ENCODE measurements at regions not wholly inside any gene's neighbourhood (a gene's known extent, or its start where the extent isn't known, plus 50 kb on each side); places are given as distances from the start of the nearest gene placed in this dataset.
"Not testable (repeated sequence)": the region's sequence is repeated elsewhere in the genome, so short reads cannot be mapped to it uniquely, and the experiment has no call there.

DNA sequence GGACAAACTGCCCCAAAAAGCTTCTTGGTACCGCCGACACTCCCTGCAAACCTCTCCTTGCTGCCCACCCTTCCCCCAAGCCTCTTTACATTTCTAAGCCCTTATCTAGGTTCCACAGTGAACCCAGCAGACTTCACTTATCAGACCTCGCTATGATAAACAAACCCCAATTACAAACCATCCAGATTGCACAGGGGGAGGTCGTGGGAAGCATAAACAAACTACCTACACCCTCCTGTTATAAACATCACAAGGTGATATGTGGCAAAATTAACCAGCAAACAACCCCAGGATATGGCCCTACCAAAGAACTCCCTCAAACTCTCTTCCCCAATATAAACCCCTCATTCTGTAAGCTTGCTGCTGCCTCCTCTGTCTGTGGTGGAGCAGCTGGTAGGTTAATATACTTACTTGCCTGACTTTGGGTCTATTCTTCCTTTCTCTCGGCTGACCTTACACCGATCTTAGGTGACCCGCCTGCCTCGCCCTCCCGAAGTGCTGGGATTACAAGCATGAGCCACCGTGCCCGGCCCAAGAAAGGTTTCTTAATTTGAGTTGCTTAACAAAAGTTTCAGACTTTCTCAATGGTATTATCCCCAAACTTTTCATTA, 66.0 kb upstream of the TENM4 start:
- H3K27ac Mint-ChIP-seq (ENCODE audit: unreplicated experiment): no peak overlapping the region
- no peaks in the 10 kb centered on the region for H3K9me3 Mint-ChIP-seq
- no peak for DNase-seq (ENCODE audit: low read depth, low spot score)
- no peak overlapping the region for H3K4me3 Mint-ChIP-seq
- no peaks in the 10 kb centered on the region for H3K27me3 Mint-ChIP-seq (ENCODE audit: low read depth)
- TF ChIP-seq CTCF (conservative IDR thresholded peaks at IDR 0.05): no peak
- no peaks in the 10 kb centered on the region for H3K36me3 Mint-ChIP-seq (ENCODE audit: low read depth)
- no peaks in the 10 kb centered on the region for H3K4me1 Mint-ChIP-seq

GRCh38 chr11:79506124-79506523, 65.3 kb upstream of the TENM4 start:
- Mint-ChIP-seq H3K4me3 (no peak overlapping the region), H3K4me1 (no peaks in the 10 kb centered on the region), H3K27me3 (ENCODE audit: low read depth) (no peaks in the 10 kb centered on the region), H3K9me3 (no peaks in the 10 kb centered on the region), H3K36me3 (ENCODE audit: low read depth) (no peaks in the 10 kb centered on the region), H3K27ac (ENCODE audit: unreplicated experiment) (no peak overlapping the region)
- DNase-seq (ENCODE audit: low read depth, low spot score): no peak
- TF ChIP-seq CTCF (conservative IDR thresholded peaks at IDR 0.05): no peak

- no peaks in the 10 kb centered on the region for H3K27me3 Mint-ChIP-seq (ENCODE audit: low read depth)
- no peak overlapping the region for H3K27ac Mint-ChIP-seq (ENCODE audit: unreplicated experiment)
- no peak overlapping the region for H3K4me3 Mint-ChIP-seq
- H3K9me3 Mint-ChIP-seq: peaks cover 2% of the 10 kb centered on the region
- no peaks in the 10 kb centered on the region for H3K4me1 Mint-ChIP-seq
- H3K36me3 Mint-ChIP-seq (ENCODE audit: low read depth): no peaks in the 10 kb centered on the region
- TF ChIP-seq CTCF (conservative IDR thresholded peaks at IDR 0.05): no peak
- DNase-seq (ENCODE audit: low read depth, low spot score): no peak
These were observed 62.2 kb upstream of the TENM4 start for GRCh38 chr11:79503028-79503427.

DNA sequence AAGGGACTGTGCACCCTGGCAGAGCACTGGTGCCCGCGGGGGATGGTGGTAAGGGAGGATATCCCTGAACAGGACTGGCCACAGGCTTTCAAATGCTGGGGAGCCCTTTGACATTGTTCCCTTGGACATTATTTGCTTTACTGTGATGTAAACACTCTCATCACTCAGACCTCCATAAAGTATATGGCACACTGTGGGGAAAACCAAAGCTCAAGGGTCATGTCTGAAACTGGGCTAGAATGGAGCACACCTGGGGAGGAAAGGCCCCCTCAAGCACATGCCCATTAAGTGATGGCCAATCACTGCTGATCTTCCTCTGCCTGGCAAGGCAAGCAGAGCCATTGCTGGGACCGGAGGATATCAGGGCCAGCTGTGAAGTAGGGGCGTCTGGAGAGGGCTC, 60.9 kb upstream of the TENM4 start:
- DNase-seq (ENCODE audit: low read depth, low spot score): no peak
- Mint-ChIP-seq H3K27me3 (ENCODE audit: low read depth) (no peaks in the 10 kb centered on the region), H3K27ac (ENCODE audit: unreplicated experiment) (no peak overlapping the region), H3K4me3 (no peak overlapping the region), H3K36me3 (ENCODE audit: low read depth) (no peaks in the 10 kb centered on the region), H3K9me3 (peaks cover 5% of the 10 kb centered on the region), H3K4me1 (no peaks in the 10 kb centered on the region)
- no peak for TF ChIP-seq CTCF (conservative IDR thresholded peaks at IDR 0.05)

GRCh38 chr11:79499929-79500328, 59.1 kb upstream of the TENM4 start:
- not testable (repeated sequence) for DNase-seq (ENCODE audit: low read depth, low spot score); H3K27me3 Mint-ChIP-seq (ENCODE audit: low read depth); H3K36me3 Mint-ChIP-seq (ENCODE audit: low read depth); H3K4me1 Mint-ChIP-seq; H3K27ac Mint-ChIP-seq (ENCODE audit: unreplicated experiment); H3K9me3 Mint-ChIP-seq; H3K4me3 Mint-ChIP-seq

DNA sequence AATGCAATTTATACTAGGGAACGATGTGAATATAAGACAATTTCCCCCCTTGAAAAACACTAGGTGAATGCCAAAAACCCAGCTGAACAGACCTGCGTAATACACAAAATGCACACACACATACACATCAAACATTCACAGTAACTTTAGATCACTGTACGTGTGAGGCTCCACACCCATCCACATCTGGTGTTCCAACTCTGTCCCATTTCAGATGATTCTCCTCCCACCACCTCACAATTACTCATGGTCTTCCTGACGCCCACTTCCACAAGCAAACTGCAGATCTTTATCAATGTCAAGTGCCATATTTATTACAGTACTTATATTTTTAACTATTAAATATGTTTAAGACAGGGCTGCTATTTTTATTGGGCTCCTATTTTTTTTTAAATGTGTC, 57.8 kb upstream of the TENM4 start:
- H3K4me1 Mint-ChIP-seq: peaks cover 1% of the 10 kb centered on the region
- no peak for DNase-seq (ENCODE audit: low read depth, low spot score)
- no peak overlapping the region for H3K4me3 Mint-ChIP-seq
- no peaks in the 10 kb centered on the region for H3K27me3 Mint-ChIP-seq (ENCODE audit: low read depth)
- H3K27ac Mint-ChIP-seq (ENCODE audit: unreplicated experiment): no peak overlapping the region
- no peaks in the 10 kb centered on the region for H3K36me3 Mint-ChIP-seq (ENCODE audit: low read depth)
- peaks cover 5% of the 10 kb centered on the region for H3K9me3 Mint-ChIP-seq
- TF ChIP-seq CTCF (conservative IDR thresholded peaks at IDR 0.05): no peak

Data from neural crest cell (in vitro differentiated cells).